Duodenal mucosa (tissue), 2 donors: ENCODE measurements at regions not wholly inside any gene's neighbourhood (a gene's known extent, or its start where the extent isn't known, plus 50 kb on each side); places are given as distances from the start of the nearest gene placed in this dataset.

ENCODE experiments used
- H3K27ac ChIP-seq: one replicate; pipeline ENCODE4 v1.7.0; 2013; ENCODE audit warnings: low read depth, low read length
- H3K27me3 ChIP-seq, 2 donors: one replicate each; pipeline ENCODE4 v1.7.0; 2013; ENCODE audit warnings: low read length in 2 of 2, control low read depth in 1 of 2; ENCODE audit not compliant: insufficient read depth in 2 of 2, control insufficient read depth in 1 of 2
- H3K36me3 ChIP-seq, 2 donors: one replicate each; pipeline ENCODE4 v1.7.0; 2013; ENCODE audit warnings: low read length in 2 of 2, control low read depth in 1 of 2; ENCODE audit not compliant: insufficient read depth in 2 of 2, control insufficient read depth in 1 of 2
- H3K4me1 ChIP-seq, 2 donors: one replicate each; pipeline ENCODE4 v1.7.0; 2013; ENCODE audit warnings: low read length in 2 of 2, control low read depth in 1 of 2; ENCODE audit not compliant: insufficient read depth in 2 of 2, control insufficient read depth in 1 of 2
- H3K4me3 ChIP-seq, 2 donors: one replicate each; pipeline ENCODE4 v1.7.0; 2013; ENCODE audit warnings: low read length in 2 of 2, low read depth in 1 of 2
- H3K9ac ChIP-seq, 2 donors: one replicate each; pipeline ENCODE4 v1.7.0; 2013; ENCODE audit warnings: low read length in 2 of 2, low read depth in 1 of 2
- H3K9me3 ChIP-seq, 2 donors: one replicate each; pipeline ENCODE4 v1.7.0; 2013; ENCODE audit warnings: low read length in 2 of 2, control low read depth in 1 of 2; ENCODE audit not compliant: control insufficient read depth in 1 of 2

- no peak overlapping the region for H3K9ac ChIP-seq
- no peak overlapping the region for H3K27ac ChIP-seq
- no peak overlapping the region for H3K4me3 ChIP-seq
- no peaks in the 10 kb centered on the region for H3K4me1 ChIP-seq
- no peaks in the 10 kb centered on the region for H3K36me3 ChIP-seq
- peaks cover 0 to 9% of the 10 kb centered on the region in 2 donors for H3K9me3 ChIP-seq
- H3K27me3 ChIP-seq = no peaks in the 10 kb centered on the region
Observed at GRCh38 chr16:26189536-26189935, 497.8 kb downstream of the HS3ST4 start.

- Histone ChIP-seq H3K27me3 (no peaks in the 10 kb centered on the region), H3K4me1 (no peaks in the 10 kb centered on the region), H3K9ac (no peak overlapping the region), H3K27ac (no peak overlapping the region), H3K9me3 (peaks cover 0 to 9% of the 10 kb centered on the region in 2 donors), H3K4me3 (no peak overlapping the region), H3K36me3 (no peaks in the 10 kb centered on the region)
Observed at GRCh38 chr16:26194526-26194925, 502.8 kb downstream of the HS3ST4 start.

DNA sequence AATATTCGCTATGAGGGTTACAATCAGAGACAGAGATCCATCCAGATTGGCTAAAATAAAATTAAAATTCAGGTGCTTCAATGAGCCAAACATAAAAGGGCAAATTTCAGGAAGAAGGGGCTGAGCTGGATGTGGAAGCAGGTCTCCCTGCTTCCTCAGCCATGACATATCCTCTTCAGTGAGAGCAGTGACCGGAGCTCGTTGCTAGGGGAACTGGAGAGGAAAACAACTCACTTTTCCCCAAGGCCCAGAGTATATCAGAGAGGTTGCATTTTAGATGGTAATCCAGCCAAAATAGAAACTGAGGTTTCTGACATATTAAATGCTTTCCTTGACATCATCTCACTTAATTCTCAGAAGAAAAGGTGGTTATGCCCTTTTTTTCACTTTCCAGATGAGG, 503.5 kb downstream of the HS3ST4 start:
- no peaks in the 10 kb centered on the region for H3K27me3 ChIP-seq
- H3K4me1 ChIP-seq = no peaks in the 10 kb centered on the region
- H3K27ac ChIP-seq = no peak overlapping the region
- H3K9me3 ChIP-seq = peaks cover 0 to 9% of the 10 kb centered on the region in 2 donors
- H3K36me3 ChIP-seq = no peaks in the 10 kb centered on the region
- H3K9ac ChIP-seq = no peak overlapping the region
- H3K4me3 ChIP-seq = no peak overlapping the region

DNA sequence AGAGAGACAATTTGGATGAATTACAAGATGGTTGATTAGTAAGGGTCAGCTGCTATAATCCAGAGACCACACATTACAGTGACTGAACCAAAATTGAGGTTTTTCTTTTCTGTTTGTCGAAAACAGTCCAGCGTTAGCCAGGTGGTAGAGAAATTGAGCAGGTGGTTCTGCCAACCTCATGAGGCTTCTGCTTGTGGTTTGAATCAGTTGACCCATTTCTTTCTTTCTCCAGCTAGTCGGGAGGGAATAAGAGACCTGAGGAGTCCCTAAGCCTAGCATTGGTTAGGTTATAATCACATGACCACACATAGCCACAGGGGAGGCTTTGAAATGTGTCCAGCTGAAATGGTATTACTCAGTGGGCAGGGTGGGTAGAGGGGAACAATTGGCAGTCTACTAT, 504.6 kb downstream of the HS3ST4 start:
- H3K36me3 ChIP-seq = no peaks in the 10 kb centered on the region
- peaks cover 0 to 9% of the 10 kb centered on the region in 2 donors for H3K9me3 ChIP-seq
- no peaks in the 10 kb centered on the region for H3K4me1 ChIP-seq
- H3K27me3 ChIP-seq = no peaks in the 10 kb centered on the region
- no peak overlapping the region for H3K27ac ChIP-seq
- H3K4me3 ChIP-seq = no peak overlapping the region
- H3K9ac ChIP-seq = no peak overlapping the region

DNA sequence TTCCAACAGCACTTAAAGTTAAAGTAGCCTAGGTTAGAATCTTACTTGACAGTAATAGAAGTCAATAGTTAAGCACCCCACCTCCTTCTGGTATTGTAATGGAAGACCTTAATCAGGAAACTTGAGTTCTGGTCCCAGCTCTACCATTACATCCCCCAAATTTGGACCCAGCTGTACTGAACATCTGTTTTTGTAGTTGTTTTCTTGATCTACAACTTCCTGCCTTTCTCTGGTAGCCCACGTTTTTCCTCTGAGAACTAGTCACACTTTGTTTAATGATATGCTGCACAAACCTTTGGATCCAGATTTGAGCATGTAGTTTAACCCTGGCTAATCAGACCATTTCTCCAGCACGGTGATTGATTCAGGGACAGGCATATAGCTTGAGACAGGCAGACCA, 505.0 kb downstream of the HS3ST4 start:
- H3K9ac ChIP-seq = no peak overlapping the region
- no peaks in the 10 kb centered on the region for H3K36me3 ChIP-seq
- no peaks in the 10 kb centered on the region for H3K4me1 ChIP-seq
- H3K9me3 ChIP-seq = peaks cover 0 to 9% of the 10 kb centered on the region in 2 donors
- H3K27me3 ChIP-seq = no peaks in the 10 kb centered on the region
- no peak overlapping the region for H3K4me3 ChIP-seq
- no peak overlapping the region for H3K27ac ChIP-seq

GRCh38 chr16:26197707-26198106, 505.9 kb downstream of the HS3ST4 start:
- H3K4me1 ChIP-seq = no peaks in the 10 kb centered on the region
- H3K4me3 ChIP-seq = no peak overlapping the region
- H3K27ac ChIP-seq = no peak overlapping the region
- no peaks in the 10 kb centered on the region for H3K27me3 ChIP-seq
- H3K9me3 ChIP-seq = peaks cover 0 to 9% of the 10 kb centered on the region in 2 donors
- H3K9ac ChIP-seq = no peak overlapping the region
- no peaks in the 10 kb centered on the region for H3K36me3 ChIP-seq

DNA sequence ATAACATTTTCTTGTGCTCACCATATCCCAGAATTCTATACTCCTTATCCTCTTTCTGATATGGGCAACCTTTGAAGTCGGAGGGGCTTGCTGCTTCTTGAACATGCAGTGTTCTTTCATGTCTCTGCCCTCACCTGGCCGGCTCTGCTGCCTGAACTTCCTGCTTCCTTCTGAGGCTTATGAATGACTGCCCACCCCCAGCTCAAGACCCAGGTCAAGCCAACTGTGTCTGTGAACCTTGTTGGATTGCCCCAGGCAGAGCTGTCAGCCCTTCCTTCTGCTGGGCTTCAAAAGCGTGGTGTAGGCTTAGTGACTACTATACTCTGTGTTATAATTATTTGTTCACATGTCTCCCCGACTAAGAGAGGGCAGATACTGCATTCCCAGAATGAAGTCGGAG, 506.5 kb downstream of the HS3ST4 start:
- Histone ChIP-seq H3K9me3 (peaks cover 0 to 8% of the 10 kb centered on the region in 2 donors), H3K27me3 (no peaks in the 10 kb centered on the region), H3K9ac (no peak overlapping the region), H3K36me3 (no peaks in the 10 kb centered on the region), H3K27ac (no peak overlapping the region), H3K4me1 (no peaks in the 10 kb centered on the region), H3K4me3 (no peak overlapping the region)

GRCh38 chr16:26204138-26204537, 512.4 kb downstream of the HS3ST4 start:
- no peaks in the 10 kb centered on the region for H3K27me3 ChIP-seq
- no peak overlapping the region for H3K9ac ChIP-seq
- no peaks in the 10 kb centered on the region for H3K36me3 ChIP-seq
- no peak overlapping the region for H3K27ac ChIP-seq
- H3K9me3 ChIP-seq = peaks cover 0 to 5% of the 10 kb centered on the region in 2 donors
- H3K4me3 ChIP-seq = no peak overlapping the region
- H3K4me1 ChIP-seq = no peaks in the 10 kb centered on the region

DNA sequence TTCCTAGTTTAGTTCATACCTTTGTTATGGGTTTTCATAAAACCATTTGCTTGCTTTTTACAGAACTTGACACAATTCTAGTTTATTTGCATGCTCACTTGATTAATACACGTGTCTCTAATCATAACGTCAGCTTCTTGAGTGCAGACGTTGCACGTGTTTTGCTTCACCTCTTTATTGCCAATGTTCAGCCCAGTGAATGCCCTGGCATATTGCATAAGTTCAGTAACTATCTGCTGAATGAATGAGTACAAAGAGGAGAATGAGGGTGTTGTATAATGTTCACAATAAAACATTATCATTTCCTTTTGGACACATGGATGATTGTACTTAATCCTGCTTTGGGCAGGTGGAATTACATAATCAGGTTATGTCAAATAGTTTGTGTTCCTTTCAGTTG, 519.8 kb downstream of the HS3ST4 start:
- no peaks in the 10 kb centered on the region for H3K36me3 ChIP-seq
- no peaks in the 10 kb centered on the region for H3K27me3 ChIP-seq
- H3K4me3 ChIP-seq = no peak overlapping the region
- H3K9me3 ChIP-seq = peaks cover 0 to 15% of the 10 kb centered on the region in 2 donors
- no peaks in the 10 kb centered on the region for H3K4me1 ChIP-seq
- no peak overlapping the region for H3K9ac ChIP-seq
- H3K27ac ChIP-seq = no peak overlapping the region

DNA sequence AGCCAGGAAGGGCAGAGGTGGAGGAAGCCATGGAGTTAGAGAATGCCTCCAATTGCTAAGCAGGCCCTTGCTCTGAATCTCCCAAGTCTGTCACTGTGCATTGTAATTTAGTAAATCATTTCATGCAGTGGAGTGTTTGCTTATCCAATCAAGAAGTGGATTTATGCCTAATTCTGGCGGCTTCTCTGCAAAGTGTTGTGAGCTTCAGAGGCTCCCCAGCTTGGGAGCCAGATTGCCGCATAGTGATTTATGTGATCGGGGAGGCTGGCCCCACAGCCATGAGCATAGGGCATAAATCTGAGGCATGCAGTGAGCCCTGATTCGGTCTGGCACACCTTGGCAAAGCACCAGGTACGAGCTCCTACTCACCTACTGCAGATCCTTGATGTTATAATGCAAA, 520.8 kb downstream of the HS3ST4 start:
- Histone ChIP-seq H3K9ac (no peak overlapping the region), H3K4me1 (no peaks in the 10 kb centered on the region), H3K36me3 (no peaks in the 10 kb centered on the region), H3K9me3 (peaks cover 0 to 15% of the 10 kb centered on the region in 2 donors), H3K27ac (no peak overlapping the region), H3K4me3 (no peak overlapping the region), H3K27me3 (no peaks in the 10 kb centered on the region)

DNA sequence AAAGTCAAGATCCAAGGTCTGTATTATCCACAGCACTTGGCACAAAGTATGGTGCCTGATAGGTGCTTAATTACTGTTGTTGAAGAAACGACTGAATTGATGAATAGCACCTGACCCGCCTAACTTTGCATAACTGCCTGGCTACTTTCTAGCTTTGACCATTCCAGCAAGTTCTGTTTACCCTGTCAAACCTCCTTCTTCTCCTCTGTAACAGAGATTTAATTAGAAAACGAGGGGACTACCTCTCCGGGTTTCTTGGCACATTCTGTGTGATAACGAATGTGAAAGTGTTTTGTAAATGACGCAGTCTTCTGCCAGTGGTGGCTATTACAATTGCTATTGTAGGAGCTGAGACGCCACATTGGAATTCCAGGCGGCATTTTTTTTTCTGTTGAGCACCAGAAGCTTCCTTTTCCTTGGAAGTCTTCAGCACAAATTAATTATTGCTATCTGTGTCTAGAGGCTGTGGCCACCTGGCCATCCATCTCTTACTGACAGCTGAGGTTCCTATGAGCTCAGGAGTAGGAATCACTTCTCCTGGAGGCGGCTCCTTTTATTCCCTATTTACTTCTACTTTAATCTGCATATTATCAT, 522.9 kb downstream of the HS3ST4 start:
- H3K9ac ChIP-seq = no peak overlapping the region
- no peaks in the 10 kb centered on the region for H3K4me1 ChIP-seq
- H3K9me3 ChIP-seq = peaks cover 0 to 10% of the 10 kb centered on the region in 2 donors
- no peak overlapping the region for H3K27ac ChIP-seq
- H3K4me3 ChIP-seq = no peak overlapping the region
- no peaks in the 10 kb centered on the region for H3K36me3 ChIP-seq
- H3K27me3 ChIP-seq = no peaks in the 10 kb centered on the region
